GM12801 (cell line): ENCODE measurements at regions not wholly inside any gene's neighbourhood (a gene's known extent, or its start where the extent isn't known, plus 50 kb on each side); places are given as distances from the start of the nearest gene placed in this dataset.

Experiments used
- CTCF ChIP-seq: IDR thresholded peaks from one replicate; pipeline ENCODE4 v1.5.1; 2011; ENCODE audit warnings: control low read depth; ENCODE audit not compliant: insufficient read length; ENCODE audit errors: extremely low read depth

- TF ChIP-seq CTCF = no peak
Measured at GRCh38 chr5:71810023-71810422, 90.9 kb downstream of the CARTPT start.

GRCh38 chr5:71810471-71811195 lies 91.6 kb downstream of the CARTPT start:
- no peak for TF ChIP-seq CTCF

- no peak for TF ChIP-seq CTCF
Measured at GRCh38 chr5:71811779-71812178, 92.7 kb downstream of the CARTPT start.

- TF ChIP-seq CTCF = no peak
Measured at GRCh38 chr5:71816307-71816706, 97.2 kb downstream of the CARTPT start.

GRCh38 chr5:71817891-71818290 lies 98.8 kb downstream of the CARTPT start:
- no peak for TF ChIP-seq CTCF

- TF ChIP-seq CTCF = no peak
Measured at GRCh38 chr5:71821029-71821428, 102.0 kb downstream of the CARTPT start.

GRCh38 chr5:71825992-71826391 lies 106.9 kb downstream of the CARTPT start:
- TF ChIP-seq CTCF = no peak
